Common myeloid progenitor, CD34-positive (primary cell): ENCODE measurements at regions not wholly inside any gene's neighbourhood (a gene's known extent, or its start where the extent isn't known, plus 50 kb on each side); places are given as distances from the start of the nearest gene placed in this dataset.

Experiments
- CTCF ChIA-PET: fragments of 350-600 bp; sonication (Branson Sonifier 250); formaldehyde crosslinking; loops from one replicate; lab custom pipeline; 2021; ENCODE audit warnings: antibody characterized with exemption; lab: Charles Lee
- POLR2A ChIA-PET: fragments of 350-600 bp; sonication (Branson Sonifier 250); formaldehyde crosslinking; loops from one replicate; lab custom pipeline; 2021; ENCODE audit warnings: antibody characterized with exemption; lab: Charles Lee
- DNase-seq, 3 donors: peaks; one replicate each; pipeline versions ENCODE4 v3.0.0 to v3.0.0-alpha.2; 2013
- H3K27ac ChIP-seq, 2 experiments: 1 replicate in 1 of 2; 2 replicates in 1 of 2; pipeline ENCODE4 v1.7.0; 2013; ENCODE audit warnings: inconsistent platforms in 2 of 2, low read length in 2 of 2, mild to moderate bottlenecking in 2 of 2, low read depth in 1 of 2, moderate library complexity in 1 of 2; ENCODE audit not compliant: severe bottlenecking in 2 of 2, insufficient read depth in 1 of 2, poor library complexity in 1 of 2
- H3K27me3 ChIP-seq, 5 experiments: replicated peaks in 2 of 5; 1 replicate in 3 of 5; 2 replicates in 2 of 5; pipeline versions ENCODE4 v1.6.1 to v1.7.0; 2013; ENCODE audit warnings: low read length in 4 of 5, mild to moderate bottlenecking in 2 of 5, moderate library complexity in 2 of 5, inconsistent platforms in 1 of 5; ENCODE audit not compliant: insufficient read depth in 5 of 5, control insufficient read depth in 4 of 5
- H3K36me3 ChIP-seq, 4 experiments: 1 replicate in 2 of 4; 2 replicates in 2 of 4; pipeline versions ENCODE4 v1.6.1 to v1.7.0; 2013; ENCODE audit warnings: low read length in 3 of 4, control low read depth in 1 of 4, mild to moderate bottlenecking in 1 of 4; ENCODE audit not compliant: control insufficient read depth in 4 of 4, insufficient read depth in 4 of 4
- H3K4me1 ChIP-seq, 4 experiments: 1 replicate in 3 of 4; 2 replicates in 1 of 4; pipeline versions ENCODE4 v1.6.1 to v1.7.1; 2013; ENCODE audit warnings: low read length in 3 of 4, mild to moderate bottlenecking in 3 of 4, control low read depth in 1 of 4, inconsistent platforms in 1 of 4, moderate library complexity in 1 of 4; ENCODE audit not compliant: control insufficient read depth in 4 of 4, insufficient read depth in 4 of 4; ENCODE audit errors: control extremely low read depth in 1 of 4
- H3K4me3 ChIP-seq, 7 experiments: 1 replicate in 4 of 7; 2 replicates in 3 of 7; pipeline versions ENCODE4 v1.5.1 to v1.7.0; 2013; ENCODE audit warnings: mild to moderate bottlenecking in 7 of 7, low read length in 6 of 7, moderate library complexity in 6 of 7, inconsistent platforms in 2 of 7, low read depth in 2 of 7, control low read depth in 1 of 7; ENCODE audit not compliant: insufficient read depth in 4 of 7, control insufficient read depth in 1 of 7; ENCODE audit errors: extremely low read depth in 1 of 7
- H3K9me3 ChIP-seq, 5 experiments: 1 replicate in 4 of 5; 2 replicates in 1 of 5; pipeline versions ENCODE4 v1.6.1 to v1.7.1; 2013; ENCODE audit warnings: low read length in 4 of 5, mild to moderate bottlenecking in 2 of 5, inconsistent platforms in 1 of 5, low read depth in 1 of 5, moderate library complexity in 1 of 5; ENCODE audit not compliant: control insufficient read depth in 4 of 5, insufficient read depth in 2 of 5; ENCODE audit errors: control extremely low read depth in 1 of 5
- WGBS: methylation state at CpG from one replicate; pipeline ENCODE4 v1.1.5; 2013; ENCODE audit not compliant: insufficient coverage; 5-methylcytosine and 5-hydroxymethylcytosine counted together

- 30% methylated on average over 3 of the region's 4 CpGs for WGBS
- H3K27ac ChIP-seq, result no peak overlapping the region
- no peaks in the 10 kb centered on the region for H3K27me3 ChIP-seq
- DNase-seq, result peak in 2 of 3 donors; percentile 38 to 57
- ChIA-PET CTCF (interaction anchor here (1.3 to 2.0 kb wide), 3 partner anchors 10 to 149 kb away, joined by 3 to 6 read pairs (median 4); no protein-coding TSS in a partner anchor), POLR2A (no interaction called here)
- H3K4me3 ChIP-seq, result no peak overlapping the region
- H3K9me3 ChIP-seq, result peaks cover 0 to 6% (median 0%) of the 10 kb centered on the region in 5 experiments
- H3K36me3 ChIP-seq, result no peaks in the 10 kb centered on the region
- peaks cover 0 to 11% (median 2%) of the 10 kb centered on the region in 4 experiments for H3K4me1 ChIP-seq
Measured at GRCh38 chrX:40318801-40319200, 221.0 kb upstream of the BCOR start.

GRCh38 chrX:40318076-40318475, 220.3 kb upstream of the BCOR start:
- Histone ChIP-seq H3K9me3 (peaks cover 0 to 6% (median 0%) of the 10 kb centered on the region in 5 experiments), H3K27me3 (no peaks in the 10 kb centered on the region), H3K4me1 (peaks cover 0 to 11% (median 2%) of the 10 kb centered on the region in 4 experiments), H3K27ac (no peak overlapping the region), H3K4me3 (no peak overlapping the region), H3K36me3 (no peaks in the 10 kb centered on the region)
- POLR2A ChIA-PET, result no interaction called here
- WGBS, result 94% methylated on average over 6 of the region's 6 CpGs
- CTCF ChIA-PET, result interaction anchor here (1.3 to 2.0 kb wide), 3 partner anchors 9 to 150 kb away, joined by 3 to 6 read pairs (median 4); no protein-coding TSS in a partner anchor
- no peak for DNase-seq

- Histone ChIP-seq H3K36me3 (no peaks in the 10 kb centered on the region), H3K27me3 (peaks cover 0 to 2% (median 0%) of the 10 kb centered on the region in 5 experiments), H3K4me3 (no peak overlapping the region), H3K27ac (no peak overlapping the region), H3K9me3 (peaks cover 0 to 6% (median 0%) of the 10 kb centered on the region in 5 experiments), H3K4me1 (peaks cover 0 to 11% (median 2%) of the 10 kb centered on the region in 4 experiments)
- 100% methylated on average over 2 of the region's 5 CpGs for WGBS
- no peak for DNase-seq
- ChIA-PET POLR2A (no interaction called here), CTCF (no interaction called here)
Measured at GRCh38 chrX:40316502-40316901, 218.7 kb upstream of the BCOR start.

GRCh38 chrX:40314070-40314469, 216.3 kb upstream of the BCOR start:
- WGBS, result 53% methylated on average over 4 of the region's 4 CpGs
- Histone ChIP-seq H3K36me3 (no peaks in the 10 kb centered on the region), H3K9me3 (peaks cover 0 to 6% (median 0%) of the 10 kb centered on the region in 5 experiments), H3K4me1 (peaks cover 0 to 9% (median 2%) of the 10 kb centered on the region in 4 experiments), H3K27ac (no peak overlapping the region), H3K4me3 (no peak overlapping the region), H3K27me3 (peaks cover 0 to 2% (median 0%) of the 10 kb centered on the region in 5 experiments)
- CTCF ChIA-PET, result interaction anchor here (0.7 to 3.2 kb wide), 4 partner anchors 16 to 157 kb away, joined by 5 to 12 read pairs (median 10); no protein-coding TSS in a partner anchor
- POLR2A ChIA-PET, result no interaction called here
- peak; percentile 32 to 60 (median 53) for DNase-seq

- 97% methylated on average over 3 of the region's 4 CpGs for WGBS
- no peak for DNase-seq
- Histone ChIP-seq H3K9me3 (peaks cover 0 to 6% (median 0%) of the 10 kb centered on the region in 5 experiments), H3K4me3 (no peak overlapping the region), H3K4me1 (peaks cover 0 to 3% (median 1%) of the 10 kb centered on the region in 4 experiments), H3K27me3 (peaks cover 0 to 2% (median 0%) of the 10 kb centered on the region in 5 experiments), H3K27ac (no peak overlapping the region), H3K36me3 (no peaks in the 10 kb centered on the region)
- ChIA-PET CTCF (interaction anchor here (2.6 to 3.2 kb wide), 3 partner anchors 15 to 158 kb away, joined by 10 to 12 read pairs (median 11); no protein-coding TSS in a partner anchor), POLR2A (no interaction called here)
Measured at GRCh38 chrX:40313269-40313668, 215.5 kb upstream of the BCOR start.

GRCh38 chrX:40310447-40310846, 212.7 kb upstream of the BCOR start:
- H3K27me3 ChIP-seq, result peaks cover 0 to 2% (median 0%) of the 10 kb centered on the region in 5 experiments
- POLR2A ChIA-PET, result no interaction called here

GRCh38 chrX:40310016-40310415, 212.3 kb upstream of the BCOR start:
- POLR2A ChIA-PET, result no interaction called here
- no peaks in the 10 kb centered on the region for H3K4me1 ChIP-seq
- H3K27ac ChIP-seq, result no peak overlapping the region
- no peak for DNase-seq
- no peaks in the 10 kb centered on the region for H3K36me3 ChIP-seq
- H3K27me3 ChIP-seq, result peaks cover 0 to 2% (median 0%) of the 10 kb centered on the region in 5 experiments
- no peak overlapping the region for H3K4me3 ChIP-seq
- H3K9me3 ChIP-seq, result peaks cover 0 to 11% (median 0%) of the 10 kb centered on the region in 5 experiments
- WGBS, result 87% methylated on average over 5 of the region's 7 CpGs
- CTCF ChIA-PET, result interaction anchor here (1.6 kb wide), 1 partner anchor 9 kb away, joined by 3 read pairs; no protein-coding TSS in a partner anchor

More at GRCh38 chrX:40310447-40310846, 212.7 kb upstream of the BCOR start:
- Histone ChIP-seq H3K36me3 (no peaks in the 10 kb centered on the region), H3K4me3 (no peak overlapping the region), H3K4me1 (no peaks in the 10 kb centered on the region), H3K27ac (no peak overlapping the region), H3K9me3 (peaks cover 0 to 11% (median 0%) of the 10 kb centered on the region in 5 experiments)
- 88% methylated on average over 4 of the region's 5 CpGs for WGBS
- no peak for DNase-seq
- CTCF ChIA-PET, result no interaction called here
